HCT116 (cell line): ENCODE measurements at regions not wholly inside any gene's neighbourhood (a gene's known extent, or its start where the extent isn't known, plus 50 kb on each side); places are given as distances from the start of the nearest gene placed in this dataset.
A peak's percentile ranks its signal among the peaks of the same experiment; 100 is the strongest.
"Not testable (repeated sequence)": the region's sequence is repeated elsewhere in the genome, so short reads cannot be mapped to it uniquely, and the experiment has no call there.

Experiments
- ATAC-seq: fragments of 200-7000 bp; cut with Tn5 transposase; 2 replicates; pipeline ENCODE4 v1.9.1; 2020; ENCODE audit warnings: mild to moderate bottlenecking, moderate library complexity
- BruUV-seq: library from RNA; stranded (reverse); fragments of 400-500 nt; replicated peaks from 2 replicates; lab custom pipeline; 2021; lab: Mats Ljungman, UMichigan
- CTCF ChIA-PET: fragments of 300-600 bp; sonication (Branson Sonifier 250); formaldehyde crosslinking; loops from one replicate; lab custom pipeline; 2021; ENCODE audit warnings: antibody characterized with exemption; lab: Charles Lee
- POLR2A ChIA-PET: fragments of 300-600, 350-600 bp; sonication (Branson Sonifier 250); formaldehyde crosslinking; loops from one replicate; lab custom pipeline; 2021; ENCODE audit warnings: antibody characterized with exemption; lab: Charles Lee
- RAD21 ChIA-PET, 2 experiments: fragments of 300-600 bp; sonication (Branson Sonifier 250); formaldehyde crosslinking; loops; one replicate each; lab custom pipeline; 2023; ENCODE audit warnings: low total read pairs in 2 of 2; ENCODE audit not compliant: uncharacterized antibody in 2 of 2, unreplicated experiment in 2 of 2, low non-redundant PET in 1 of 2; lab: Charles Lee
- DNase-seq: peaks from one replicate; pipeline ENCODE4 v3.0.0-alpha.2; 2010; ENCODE audit warnings: low read depth, low spot score
- H2AFZ ChIP-seq: fragments of 200-600 bp; shearing (Covaris generic), sonication (generic); 2 replicates; pipeline ENCODE4 v1.6.1; 2017; ENCODE audit warnings: low read depth, mixed run types, mixed read lengths, antibody characterized with exemption, low read length; ENCODE audit not compliant: poor library complexity, severe bottlenecking
- H3K27ac ChIP-seq: 2 replicates; pipeline ENCODE4 v1.5.1; 2012; ENCODE audit warnings: low read depth, low read length
- H3K27me3 ChIP-seq: fragments of 200-600 bp; sonication (generic); 2 replicates; pipeline ENCODE4 v1.6.1; 2016; ENCODE audit warnings: mixed run types, low read length, mixed read lengths; ENCODE audit not compliant: insufficient read depth
- H3K36me3 ChIP-seq, 2 experiments: fragments of 200-500 bp in 1 of 2; fragments of 200-600 bp in 1 of 2; sonication (Bioruptor generic) in 1 of 2; sonication (generic) in 1 of 2; 2 replicates each; pipeline versions ENCODE4 v1.5.1 to v1.6.1; 2014 to 2016; ENCODE audit warnings: low read length in 2 of 2, inconsistent platforms in 1 of 2, mixed read lengths in 1 of 2, mixed run types in 1 of 2; ENCODE audit not compliant: insufficient read depth in 2 of 2, control insufficient read depth in 1 of 2
- H3K4me1 ChIP-seq, 2 experiments: fragments of 200-600 bp in 1 of 2; sonication (generic) in 1 of 2; 2 replicates each; pipeline versions ENCODE4 v1.5.1 to v1.6.1; 2012 to 2017; ENCODE audit warnings: low read length in 2 of 2, inconsistent platforms in 1 of 2, mild to moderate bottlenecking in 1 of 2, mixed read lengths in 1 of 2, mixed run types in 1 of 2, moderate library complexity in 1 of 2; ENCODE audit not compliant: insufficient read depth in 2 of 2, control insufficient read depth in 1 of 2
- H3K4me2 ChIP-seq: fragments of 200-600 bp; sonication (generic); 2 replicates; pipeline ENCODE4 v1.6.1; 2017; ENCODE audit warnings: mixed run types, low read length, mixed read lengths
- H3K4me3 ChIP-seq, 2 experiments: fragments of 200-600 bp in 1 of 2; sonication (generic) in 1 of 2; replicated peaks in 1 of 2; 2 replicates each; pipeline ENCODE4 v1.5.1; 2011 to 2016; ENCODE audit warnings: low read length in 2 of 2, control low read depth in 1 of 2, low read depth in 1 of 2, mild to moderate bottlenecking in 1 of 2, mixed read lengths in 1 of 2, mixed run types in 1 of 2
- H3K79me2 ChIP-seq: fragments of 200-600 bp; sonication (generic); 2 replicates; pipeline ENCODE4 v1.6.1; 2017; ENCODE audit warnings: mild to moderate bottlenecking, mixed run types, low read length, moderate library complexity, mixed read lengths; ENCODE audit not compliant: insufficient read depth
- H3K9ac ChIP-seq: fragments of 200-600 bp; sonication (generic); 2 replicates; pipeline ENCODE4 v1.6.1; 2016; ENCODE audit warnings: low read length, mixed read lengths
- H3K9me2 ChIP-seq: fragments of 200-600 bp; sonication (generic), shearing (Covaris generic); 2 replicates; pipeline ENCODE4 v1.6.1; 2017; ENCODE audit warnings: mixed run types, mild to moderate bottlenecking, moderate library complexity; ENCODE audit not compliant: insufficient read depth
- H3K9me3 ChIP-seq, 2 experiments: fragments of 200-500 bp in 1 of 2; fragments of 200-600 bp in 1 of 2; sonication (Bioruptor generic) in 1 of 2; sonication (generic) in 1 of 2; 2 replicates each; pipeline ENCODE4 v1.6.1; 2014 to 2017; ENCODE audit warnings: low read length in 2 of 2, mixed read lengths in 2 of 2, inconsistent platforms in 1 of 2, low read depth in 1 of 2, mild to moderate bottlenecking in 1 of 2, mixed run types in 1 of 2, moderate library complexity in 1 of 2; ENCODE audit not compliant: control insufficient read depth in 1 of 2, insufficient read depth in 1 of 2
- H4K20me1 ChIP-seq: fragments of 200-600 bp; sonication (generic), shearing (Covaris generic); 2 replicates; pipeline ENCODE4 v1.6.1; 2017; ENCODE audit warnings: mixed run types, mild to moderate bottlenecking, moderate library complexity; ENCODE audit not compliant: insufficient read depth
- intact Hi-C: fragments of 100-400 bp; cut with micrococcal nuclease; formaldehyde crosslinking; loops from 2 replicates; pipeline ENCODE4 v1.10.0; 2022

DNA sequence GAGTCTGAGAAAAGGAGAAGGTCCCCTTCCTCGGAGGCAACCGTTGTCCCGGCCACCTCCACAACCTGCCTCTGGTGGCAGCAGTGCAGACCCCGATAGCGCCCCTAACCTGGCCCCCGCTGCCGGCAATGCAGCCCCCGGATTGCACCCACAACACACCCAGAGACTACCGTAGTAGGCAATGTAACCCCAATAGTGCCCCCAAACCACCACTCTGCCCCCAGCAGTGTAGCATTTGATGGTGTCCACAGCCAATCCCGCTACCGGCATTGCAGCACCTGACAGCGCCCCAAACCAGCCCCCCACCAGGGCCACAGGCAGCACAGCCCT, 67.1 kb upstream of the THOC3 start:
- DNase-seq, BruUV-seq, POLR2A ChIA-PET, CTCF ChIA-PET, H3K9ac ChIP-seq, H3K4me1 ChIP-seq, ATAC-seq, H3K9me2 ChIP-seq, H3K27ac ChIP-seq, intact Hi-C loops, H3K79me2 ChIP-seq, H4K20me1 ChIP-seq, RAD21 ChIA-PET, H2AFZ ChIP-seq, H3K9me3 ChIP-seq, H3K4me3 ChIP-seq, H3K36me3 ChIP-seq, H3K27me3 ChIP-seq, H3K4me2 ChIP-seq: not testable (repeated sequence)

DNA sequence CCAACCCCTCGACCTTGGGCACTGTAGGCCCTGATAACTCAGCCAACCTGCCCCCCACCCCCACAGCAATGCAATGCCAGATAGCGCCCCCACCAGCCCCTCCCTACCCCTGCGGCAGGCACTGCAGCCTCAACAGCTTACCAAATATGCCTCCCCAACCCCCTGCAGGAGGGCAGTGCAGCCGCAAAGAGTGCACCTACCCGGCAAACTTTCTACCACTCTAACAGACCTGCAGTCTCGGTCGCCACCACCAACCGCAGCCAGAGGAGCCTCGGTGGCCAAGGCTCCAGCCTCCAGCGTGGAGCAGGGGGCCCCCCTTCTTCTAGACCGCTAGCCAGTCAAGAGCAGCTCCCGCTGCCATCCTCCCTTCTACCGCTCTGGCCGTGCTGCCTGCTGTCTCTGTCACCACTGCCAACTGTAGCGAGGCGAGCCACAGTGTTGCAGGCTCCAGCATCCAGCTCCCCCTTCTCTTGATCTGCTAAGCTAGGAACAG, 67.7 kb upstream of the THOC3 start:
- POLR2A ChIA-PET, H3K4me1 ChIP-seq, H3K36me3 ChIP-seq, H3K9ac ChIP-seq, H3K4me3 ChIP-seq, BruUV-seq, H3K4me2 ChIP-seq, RAD21 ChIA-PET, H3K79me2 ChIP-seq, H3K27ac ChIP-seq, H3K9me3 ChIP-seq, intact Hi-C loops, CTCF ChIA-PET, H4K20me1 ChIP-seq, H3K9me2 ChIP-seq, H2AFZ ChIP-seq, ATAC-seq, DNase-seq, H3K27me3 ChIP-seq: not testable (repeated sequence)

DNA sequence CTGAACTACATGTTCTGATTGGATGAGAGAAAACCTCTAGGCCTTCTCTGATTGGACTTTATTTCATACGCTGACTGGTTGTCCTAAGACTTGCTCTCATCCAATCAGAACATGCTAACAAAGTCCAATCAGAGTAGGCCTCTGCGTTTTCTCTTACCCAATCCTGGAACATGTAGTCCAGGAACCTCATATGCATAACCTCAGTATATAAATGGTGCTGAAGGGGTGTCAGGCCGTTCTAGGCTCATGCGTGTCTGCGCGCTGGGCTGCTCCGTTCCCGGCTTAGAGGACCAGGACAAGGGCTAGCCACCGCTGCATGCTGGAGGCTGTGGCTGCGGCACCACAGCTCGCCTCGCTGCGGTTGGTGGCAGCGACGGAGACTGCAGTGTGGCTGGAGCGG, 68.3 kb upstream of the THOC3 start:
- H2AFZ ChIP-seq, H3K9ac ChIP-seq, H4K20me1 ChIP-seq, H3K36me3 ChIP-seq, intact Hi-C loops, H3K27ac ChIP-seq, H3K9me3 ChIP-seq, DNase-seq, RAD21 ChIA-PET, H3K27me3 ChIP-seq, CTCF ChIA-PET, H3K4me2 ChIP-seq, POLR2A ChIA-PET, H3K4me1 ChIP-seq, H3K9me2 ChIP-seq, H3K79me2 ChIP-seq, BruUV-seq, H3K4me3 ChIP-seq: not testable (repeated sequence)
- 0 out of 2 replicates have a peak, but pooled peaks have one; percentile 13 for ATAC-seq

GRCh38 chr5:176037190-176037589, 69.1 kb upstream of the THOC3 start:
- DNase-seq, H3K27ac ChIP-seq, ATAC-seq, CTCF ChIA-PET, H3K36me3 ChIP-seq, H3K79me2 ChIP-seq, H3K27me3 ChIP-seq, H3K4me2 ChIP-seq, H3K9ac ChIP-seq, H3K4me3 ChIP-seq, RAD21 ChIA-PET, H3K9me3 ChIP-seq, POLR2A ChIA-PET, H3K9me2 ChIP-seq, H2AFZ ChIP-seq, BruUV-seq, H4K20me1 ChIP-seq, intact Hi-C loops, H3K4me1 ChIP-seq: not testable (repeated sequence)
